ENCODE measurements at regions not wholly inside any gene's neighbourhood (a gene's known extent, or its start where the extent isn't known, plus 50 kb on each side); places are given as distances from the start of the nearest gene placed in this dataset.

GRCh38 chr11:134669796-134670195, 257.8 kb upstream of the B3GAT1 start:
- no peak for TF ChIP-seq RFX7 (CRISPR knock-in tag; IDR thresholded peaks at IDR 0.05)
- TF ChIP-seq ZFP30 (CRISPR knock-in tag; IDR thresholded peaks at IDR 0.05; ENCODE audit: borderline replicate concordance): no peak
- TF ChIP-seq POLR3A (IDR thresholded peaks at IDR 0.05; ENCODE audit: borderline replicate concordance, extremely low read depth, insufficient read depth, insufficient read length): no peak
- no peak for TF ChIP-seq CHD2 (IDR thresholded peaks at IDR 0.05; ENCODE audit: low read depth, low read length)
- TF ChIP-seq FOXA3 (CRISPR knock-in tag; conservative IDR thresholded peaks at IDR 0.05 in 1 of 2, IDR thresholded peaks at IDR 0.05 in 1 of 2): no peak
- TF ChIP-seq TARDBP (IDR thresholded peaks at IDR 0.05): no peak
- TF ChIP-seq ZNF274 (IDR thresholded peaks at IDR 0.05; ENCODE audit: borderline replicate concordance, low read depth, low read length): no peak
- no peak for TF ChIP-seq ZNF23 (CRISPR knock-in tag; IDR thresholded peaks at IDR 0.05)
- TF ChIP-seq, protein P1, sequence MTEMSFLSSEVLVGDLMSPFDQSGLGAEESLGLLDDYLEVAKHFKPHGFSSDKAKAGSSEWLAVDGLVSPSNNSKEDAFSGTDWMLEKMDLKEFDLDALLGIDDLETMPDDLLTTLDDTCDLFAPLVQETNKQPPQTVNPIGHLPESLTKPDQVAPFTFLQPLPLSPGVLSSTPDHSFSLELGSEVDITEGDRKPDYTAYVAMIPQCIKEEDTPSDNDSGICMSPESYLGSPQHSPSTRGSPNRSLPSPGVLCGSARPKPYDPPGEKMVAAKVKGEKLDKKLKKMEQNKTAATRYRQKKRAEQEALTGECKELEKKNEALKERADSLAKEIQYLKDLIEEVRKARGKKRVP (CRISPR knock-in tag; IDR thresholded peaks at IDR 0.05): no peak
- TF ChIP-seq POLR2A (conservative IDR thresholded peaks at IDR 0.05): no peak
- no peak for TF ChIP-seq ZFP36 (IDR thresholded peaks at IDR 0.05; ENCODE audit: low read depth, low read length, partially characterized antibody)
